Cardiac septum (tissue), 1 donor: ENCODE measurements at regions not wholly inside any gene's neighbourhood (a gene's known extent, or its start where the extent isn't known, plus 50 kb on each side); places are given as distances from the start of the nearest gene placed in this dataset.

Source experiments
- DNase-seq: peaks from one replicate; pipeline ENCODE4 v3.0.0-alpha.2; 2020; ENCODE audit warnings: low spot score
- intact Hi-C: fragments of 100-400 bp; cut with DNase I; formaldehyde crosslinking; loops from one replicate; pipeline ENCODE4 v1.14.0; 2022
- donor health status: DM: no; HTN: no; CAD: no.

DNA sequence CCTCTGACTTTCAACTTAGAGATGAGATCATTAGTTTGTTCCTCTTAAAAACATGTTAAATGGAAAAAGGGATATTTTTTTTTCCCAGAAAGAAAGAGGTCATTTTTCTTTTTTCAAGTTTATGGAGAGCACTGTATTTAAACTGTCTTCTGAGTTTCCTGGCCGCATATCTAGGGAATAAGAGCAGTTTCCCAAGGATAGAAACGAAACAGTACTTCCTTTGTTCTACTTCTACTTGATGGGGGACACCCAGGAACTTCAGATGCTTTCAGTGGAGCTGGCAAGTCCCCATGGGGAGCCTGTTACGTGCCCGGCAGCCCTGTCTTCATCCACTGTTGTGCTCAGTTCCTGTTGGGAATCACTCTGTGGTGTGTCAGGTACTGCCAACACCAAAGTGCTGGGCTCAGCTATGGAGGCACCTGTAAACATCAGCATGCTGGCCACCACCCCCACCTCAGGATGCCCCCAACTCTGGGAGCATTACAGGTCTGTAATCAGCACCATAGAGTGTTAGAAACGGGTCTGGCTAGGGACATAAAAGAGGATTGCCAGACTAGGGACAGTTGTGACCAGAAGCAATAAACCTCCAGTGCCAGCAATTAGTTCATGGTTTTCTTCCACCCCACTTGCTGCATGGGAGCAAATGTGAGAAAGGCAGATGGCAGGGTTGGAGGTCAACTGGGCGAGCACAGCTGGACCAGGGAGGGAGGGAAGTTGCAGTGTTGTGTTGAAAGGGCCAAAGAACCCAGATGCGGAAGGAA lies 221.7 kb upstream of the ECI2 start:
- intact Hi-C loops = loop anchor here (5.0 to 10.0 kb wide), 4 partner anchors 45 to 448 kb away; partner anchors contain the start of gene CDYL
- no peak for DNase-seq

DNA sequence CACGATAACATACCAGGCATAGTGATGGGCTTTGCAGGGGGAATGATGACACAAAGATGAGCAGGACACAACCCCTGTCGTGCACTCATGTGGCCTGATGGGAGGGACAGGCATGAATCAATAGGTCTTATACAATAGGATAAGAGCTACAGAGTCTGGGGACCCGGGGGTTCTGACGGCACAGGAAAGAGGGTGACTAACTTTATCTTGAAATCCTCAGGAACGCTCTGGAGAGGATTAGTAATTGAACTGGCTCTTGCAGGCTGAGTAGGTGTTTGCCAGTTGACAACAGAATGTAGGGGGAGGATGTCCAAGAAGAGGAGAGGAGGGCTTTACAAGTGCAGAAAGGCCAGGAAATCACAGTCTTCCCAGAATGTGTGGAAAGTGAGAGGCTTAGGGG lies 219.9 kb upstream of the ECI2 start:
- DNase-seq = no peak
- intact Hi-C loops = loop anchor here (5.0 to 10.0 kb wide), 4 partner anchors 47 to 450 kb away; partner anchors contain the start of gene CDYL

DNA sequence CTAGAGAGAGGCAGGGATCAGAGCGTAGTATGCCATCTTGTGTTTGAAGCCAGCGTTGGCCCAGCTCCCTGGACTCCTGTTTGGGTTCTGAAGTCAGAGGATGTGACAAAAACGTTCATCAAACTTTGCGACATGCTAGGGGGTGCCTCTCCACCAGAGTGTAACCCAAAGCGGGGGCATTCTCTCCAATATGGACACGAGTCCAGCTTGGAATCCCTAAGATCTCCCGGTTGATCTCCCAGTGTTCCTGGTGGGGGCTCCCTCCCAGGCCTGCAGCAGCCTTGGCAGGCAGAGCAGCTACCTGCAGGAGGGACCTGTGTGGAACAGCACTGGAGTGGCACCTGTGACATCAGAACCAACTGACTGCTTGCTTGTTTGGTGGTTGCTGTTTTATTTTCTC lies 218.8 kb upstream of the ECI2 start:
- intact Hi-C loops = loop anchor here (5.0 to 10.0 kb wide), 3 partner anchors 37 to 451 kb away; partner anchors contain the start of gene CDYL
- DNase-seq = no peak

- no peak for DNase-seq
- intact Hi-C loops = loop anchor here (5.0 to 10.0 kb wide), 3 partner anchors 35 to 452 kb away; partner anchors contain the start of gene CDYL
Measured at GRCh38 chr6:4352731-4353130, 217.4 kb upstream of the ECI2 start.

DNA sequence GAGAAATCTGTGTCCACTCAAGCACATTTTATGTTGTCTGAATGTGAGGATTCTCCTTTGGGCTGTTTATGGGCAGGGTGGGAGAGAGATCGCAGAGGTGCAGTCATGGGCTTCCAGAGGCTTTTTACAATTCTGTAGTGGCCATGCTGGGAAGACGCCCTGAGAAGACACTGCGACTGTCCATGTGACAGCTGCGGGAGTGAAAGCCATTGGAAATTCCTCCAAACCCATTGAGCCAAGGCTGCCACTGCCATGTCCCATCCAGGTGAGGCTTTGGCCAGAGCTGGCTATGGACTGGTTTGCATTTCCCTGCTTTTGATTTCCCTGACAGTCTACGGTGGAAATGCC lies 216.9 kb upstream of the ECI2 start:
- intact Hi-C loops = loop anchor here (5.0 to 10.0 kb wide), 3 partner anchors 35 to 453 kb away; partner anchors contain the start of gene CDYL
- no peak for DNase-seq

GRCh38 chr6:4351520-4352321 lies 216.3 kb upstream of the ECI2 start:
- intact Hi-C loops = loop anchor here (5.0 to 10.0 kb wide), 3 partner anchors 34 to 453 kb away; partner anchors contain the start of gene CDYL

DNA sequence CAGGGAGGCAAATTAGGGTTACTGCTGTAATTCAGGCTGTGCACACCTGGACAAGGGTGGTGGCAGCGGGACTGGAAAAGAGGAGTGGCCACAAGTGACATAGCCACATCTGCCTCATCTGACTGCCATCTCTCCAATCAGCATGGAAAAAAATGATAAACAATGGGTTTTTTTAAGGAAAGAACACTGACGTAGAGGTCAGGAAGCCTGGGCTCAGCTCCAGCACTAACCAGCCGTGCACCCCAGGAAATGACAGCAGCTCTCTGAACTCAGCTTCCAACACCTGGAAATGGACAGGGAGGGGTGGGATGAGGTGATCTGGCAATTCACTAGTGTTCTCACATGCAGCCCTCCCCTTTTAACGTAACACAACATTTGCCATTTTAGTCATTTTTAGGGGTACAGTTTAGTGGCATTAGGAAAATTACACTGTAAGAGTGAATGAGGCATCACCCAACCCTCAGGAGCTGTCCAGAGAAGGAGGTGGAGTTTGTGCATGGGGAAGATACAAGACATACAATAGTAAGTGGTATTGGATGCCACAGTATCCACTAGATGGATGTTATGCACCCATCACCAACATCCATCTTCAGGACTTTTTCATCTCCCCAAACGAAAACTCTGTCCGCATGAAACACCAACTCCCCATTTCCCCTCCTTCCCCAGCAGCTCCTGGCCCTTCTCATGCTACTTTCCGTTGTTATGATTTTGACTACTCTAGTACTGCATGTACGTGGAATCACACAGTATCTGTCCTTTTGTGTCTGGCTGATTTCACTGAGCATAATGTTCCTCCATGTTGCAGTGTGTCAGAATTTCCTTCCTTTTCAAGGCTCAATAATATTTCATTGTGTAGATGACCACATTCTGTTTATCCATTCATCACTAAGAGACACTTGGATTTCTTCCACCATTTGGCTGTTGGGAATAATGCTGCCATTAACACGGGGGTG lies 215.5 kb upstream of the ECI2 start:
- no peak for DNase-seq
- intact Hi-C loops = loop anchor here (5.0 to 10.0 kb wide), 3 partner anchors 34 to 454 kb away; partner anchors contain the start of gene CDYL

More at GRCh38 chr6:4351520-4352321, 216.3 kb upstream of the ECI2 start:
- peak; percentile 86 for DNase-seq

GRCh38 chr6:4349931-4350330 lies 214.6 kb upstream of the ECI2 start:
- DNase-seq = no peak
- intact Hi-C loops = loop anchor here (5.0 to 10.0 kb wide), 3 partner anchors 33 to 455 kb away; partner anchors contain the start of gene CDYL

DNA sequence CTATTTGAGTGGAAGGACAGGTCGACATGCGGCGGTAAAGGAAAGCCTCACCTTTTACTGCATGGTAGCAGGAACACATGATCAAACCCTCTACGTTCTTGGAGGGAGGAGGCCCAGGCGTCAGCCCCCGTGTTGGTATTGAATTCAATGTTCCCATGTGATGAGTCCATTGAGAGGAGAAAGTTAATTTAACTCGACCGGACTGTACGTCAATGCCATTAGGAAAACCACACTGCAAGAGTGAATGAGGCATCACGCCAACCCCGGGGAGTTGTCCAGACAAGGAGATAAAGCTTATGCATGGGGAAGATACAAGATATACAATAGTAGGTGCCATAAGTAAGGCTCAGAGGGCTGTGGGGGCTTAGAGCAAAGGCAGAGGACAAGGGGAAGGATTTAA lies 213.9 kb upstream of the ECI2 start:
- intact Hi-C loops = no loop called here
- DNase-seq = no peak

DNA sequence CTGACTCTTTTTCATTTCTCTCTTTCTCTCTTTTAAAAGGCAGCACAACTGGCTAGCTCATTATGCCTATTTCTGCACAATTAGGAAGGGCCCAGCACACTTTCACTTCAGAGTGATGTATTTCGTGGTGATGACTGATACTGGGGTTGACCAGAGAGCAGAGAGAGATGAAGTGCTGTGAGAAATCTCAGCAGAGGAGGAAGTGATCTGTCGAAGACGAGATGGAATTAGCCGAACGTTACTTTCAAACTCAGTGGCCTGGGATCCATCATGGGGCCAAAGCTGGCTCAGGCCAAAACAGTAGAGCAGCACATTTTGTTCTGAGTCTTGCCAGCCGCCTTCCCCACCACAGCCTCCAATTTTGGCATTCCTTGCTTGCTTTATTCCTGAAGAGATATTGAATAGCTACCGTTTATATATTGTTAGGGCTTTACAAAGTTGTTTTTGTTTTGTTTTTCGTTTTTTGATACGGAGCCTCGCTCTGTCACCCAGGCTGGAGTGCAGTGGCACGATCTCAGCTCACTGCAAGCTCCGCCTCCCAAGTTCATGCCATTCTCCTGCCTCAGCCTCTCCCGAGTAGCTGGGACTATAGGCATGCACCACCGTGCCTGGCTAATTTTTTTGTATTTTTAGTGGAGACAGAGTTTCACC lies 213.2 kb upstream of the ECI2 start:
- no peak for DNase-seq
- intact Hi-C loops = no loop called here

GRCh38 chr6:4347877-4348276 lies 212.5 kb upstream of the ECI2 start:
- intact Hi-C loops = no loop called here

GRCh38 chr6:4346659-4347333 lies 211.4 kb upstream of the ECI2 start:
- intact Hi-C loops = no loop called here
- peak; percentile 85 for DNase-seq

More at GRCh38 chr6:4347877-4348276, 212.5 kb upstream of the ECI2 start:
- no peak for DNase-seq

- intact Hi-C loops = no loop called here
- DNase-seq = no peak
Measured at GRCh38 chr6:4345543-4345942, 210.2 kb upstream of the ECI2 start.

DNA sequence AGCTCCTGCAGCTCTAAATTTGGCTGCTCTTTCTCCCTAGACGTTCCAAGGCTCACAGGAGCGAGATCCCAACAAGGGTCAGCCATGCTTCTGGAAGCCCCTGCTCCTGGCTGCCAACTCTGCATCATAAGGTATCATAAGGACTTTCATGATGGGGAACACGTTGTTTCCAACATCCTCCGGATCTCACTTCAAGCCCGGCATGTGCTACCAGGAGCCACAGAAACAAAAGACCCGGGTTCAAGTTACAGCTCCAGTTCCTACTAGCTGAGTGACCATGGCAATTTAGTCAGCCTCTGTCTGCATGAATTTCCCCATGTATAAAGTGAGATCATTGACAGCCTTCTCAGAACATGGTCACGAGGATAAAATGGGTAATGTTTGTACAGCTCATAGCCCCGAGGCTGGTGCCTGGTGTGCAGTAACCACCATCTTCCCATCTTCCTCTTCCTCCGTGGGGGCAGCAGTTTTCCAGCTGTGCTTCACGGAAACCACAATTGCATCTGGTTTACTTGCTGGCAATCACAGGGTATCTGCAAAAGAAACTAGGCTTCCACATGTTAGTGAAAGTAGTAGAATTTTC lies 209.0 kb upstream of the ECI2 start:
- intact Hi-C loops = no loop called here
- no peak for DNase-seq

- DNase-seq = no peak
- intact Hi-C loops = no loop called here
Measured at GRCh38 chr6:4342407-4343137, 207.2 kb upstream of the ECI2 start.

DNA sequence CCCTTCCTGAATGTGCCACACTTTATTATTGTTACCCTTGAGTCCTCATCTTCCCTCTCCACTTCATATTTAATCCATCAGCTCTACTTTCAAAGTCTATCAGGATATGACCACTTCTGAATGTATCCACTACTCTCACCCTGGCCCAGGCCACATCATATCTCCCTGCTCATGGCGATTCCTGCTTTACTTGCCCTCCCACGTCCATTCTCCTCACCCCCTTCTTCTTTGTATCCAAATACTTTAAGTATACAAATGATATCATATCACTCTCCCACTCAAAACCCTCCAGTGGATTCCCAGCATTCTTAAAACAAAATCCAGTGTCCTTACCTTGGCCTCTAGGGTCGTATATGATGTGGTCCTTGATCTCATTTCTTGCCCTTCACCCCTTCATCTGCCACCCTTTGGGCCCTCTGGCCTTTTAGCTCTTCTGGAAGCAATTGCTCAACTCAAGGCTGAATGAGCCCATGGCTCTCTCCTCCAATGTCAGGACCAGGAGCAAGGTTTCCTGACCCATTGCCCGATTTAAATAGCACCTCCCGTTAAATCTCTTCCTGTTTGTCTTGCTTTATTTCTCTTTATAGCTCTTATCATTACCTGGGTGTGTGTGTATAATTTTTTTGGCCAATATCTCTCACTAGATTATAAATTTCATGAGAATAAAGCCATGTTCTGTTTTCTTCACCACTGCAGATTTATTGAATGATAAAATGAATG lies 205.9 kb upstream of the ECI2 start:
- intact Hi-C loops = no loop called here
- no peak for DNase-seq

DNA sequence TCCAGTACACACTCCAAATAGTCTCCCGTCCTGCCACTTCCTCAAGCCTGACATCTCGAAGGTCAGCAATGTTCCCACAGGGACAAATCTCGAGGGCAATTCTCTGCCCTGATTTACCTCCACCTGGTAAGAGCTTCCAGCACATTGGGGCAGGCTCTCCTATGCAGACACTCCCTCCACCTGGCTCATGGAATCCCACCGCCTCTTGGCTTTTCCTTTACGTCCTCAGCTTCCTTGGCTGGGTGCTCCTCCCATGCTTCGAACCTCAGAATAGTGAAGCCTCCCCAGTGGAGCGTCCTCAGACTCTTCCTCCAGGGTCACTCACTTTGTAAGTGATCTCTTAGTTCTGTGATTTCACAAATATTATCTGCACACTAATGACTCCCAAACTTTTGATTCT lies 205.2 kb upstream of the ECI2 start:
- intact Hi-C loops = no loop called here
- DNase-seq = no peak
